ENCODE measurements at regions not wholly inside any gene's neighbourhood (a gene's known extent, or its start where the extent isn't known, plus 50 kb on each side); places are given as distances from the start of the nearest gene placed in this dataset.

- DNase-seq, result no peak
Measured at GRCh38 chr6:131383421-131384411, 189.3 kb upstream of the ARG1 start.

DNA sequence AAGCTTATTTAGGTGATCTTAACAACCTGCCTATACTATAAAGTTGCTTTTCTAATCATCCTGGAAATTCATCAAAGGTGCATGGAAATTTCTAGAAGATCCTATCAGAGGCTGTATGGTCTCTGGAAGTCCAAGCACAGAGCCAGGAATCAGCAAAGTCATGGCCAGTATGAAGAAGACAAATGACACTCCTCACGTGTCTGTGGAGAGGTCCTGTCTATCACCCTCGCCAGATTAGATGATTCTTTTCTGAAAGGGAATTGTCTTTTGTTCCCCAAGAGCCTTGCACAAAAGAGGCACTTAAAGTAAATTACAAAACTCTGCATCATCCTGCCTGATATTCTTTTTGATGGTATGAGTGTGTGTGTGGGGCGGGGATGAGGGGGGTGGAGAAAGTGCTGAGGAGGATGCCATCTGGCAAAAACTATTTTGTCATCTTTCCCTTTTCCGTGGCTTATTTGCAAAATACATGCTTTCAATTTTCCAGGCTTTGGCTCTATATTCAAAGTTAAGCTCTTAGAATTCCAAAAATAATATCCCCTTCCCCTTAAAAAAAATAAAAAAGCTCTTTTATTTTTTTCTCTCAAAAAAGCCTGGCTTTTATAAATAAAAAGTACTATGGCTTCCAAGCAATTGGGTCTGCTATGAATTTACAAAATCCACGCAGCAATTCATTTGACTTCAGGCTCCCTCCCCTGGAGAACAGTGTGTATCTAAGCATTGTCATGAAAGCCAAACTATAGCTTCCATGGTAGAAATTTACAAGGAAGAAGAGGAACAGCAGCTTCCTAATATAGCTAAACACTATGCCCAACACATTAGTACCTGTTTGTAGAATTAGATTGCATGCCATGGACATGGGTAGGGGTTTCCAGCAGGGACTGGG, 185.2 kb upstream of the ARG1 start:
- no peak for DNase-seq

- DNase-seq, result no peak
Measured at GRCh38 chr6:131390322-131390721, 182.7 kb upstream of the ARG1 start.

- DNase-seq, result no peak
Measured at GRCh38 chr6:131391116-131391515, 181.9 kb upstream of the ARG1 start.

DNA sequence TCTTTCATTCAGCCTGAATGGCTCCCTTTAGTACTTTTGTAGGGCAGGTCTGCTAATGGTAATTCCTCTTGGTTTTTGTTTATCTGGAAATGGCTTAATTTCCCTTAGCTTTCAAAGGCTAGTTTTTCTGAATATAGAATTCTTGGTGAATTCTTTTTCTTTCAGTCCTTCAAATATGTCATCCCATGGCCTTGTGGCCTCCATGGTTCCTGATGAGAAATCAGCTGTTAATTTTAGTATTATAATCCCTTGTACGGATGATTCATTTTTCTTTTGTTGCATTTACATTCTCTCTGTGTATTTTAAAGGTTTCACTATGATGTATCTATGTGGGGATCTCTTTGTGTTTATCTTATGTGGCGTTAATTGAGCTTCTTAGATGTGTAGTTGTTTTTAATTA, 179.6 kb upstream of the ARG1 start:
- no peak for DNase-seq

DNA sequence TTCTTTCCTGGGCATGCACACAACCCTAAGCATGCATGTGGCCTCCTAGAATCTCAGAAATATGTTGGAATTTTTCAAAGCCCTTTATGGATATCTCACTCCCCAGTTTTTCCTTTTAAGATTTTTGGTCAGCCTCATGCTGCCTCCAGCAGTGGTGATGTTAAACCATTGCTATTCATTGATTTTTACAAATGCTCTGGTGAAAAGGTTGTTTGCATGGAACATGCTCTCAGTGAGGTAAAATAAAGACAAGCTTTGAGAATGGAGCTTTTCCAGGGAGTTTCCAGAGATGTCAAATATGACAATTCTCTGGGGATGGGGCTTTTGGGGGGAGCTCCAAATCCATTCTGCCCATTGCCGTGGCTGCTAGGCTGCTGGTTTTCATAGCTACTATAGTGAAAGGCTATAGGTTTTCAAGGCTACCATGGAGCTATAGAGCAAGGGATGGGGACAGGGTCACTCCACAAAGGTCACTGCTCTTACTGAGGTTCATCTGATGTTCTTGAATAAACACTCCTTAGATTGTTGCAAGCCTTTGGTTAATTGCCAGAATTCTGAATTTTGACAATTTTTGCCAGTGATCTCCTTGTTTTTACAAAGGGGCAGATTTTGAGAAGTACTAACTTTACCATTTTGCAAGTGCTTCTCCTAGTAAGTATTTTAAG, 178.1 kb upstream of the ARG1 start:
- DNase-seq, result no peak

DNA sequence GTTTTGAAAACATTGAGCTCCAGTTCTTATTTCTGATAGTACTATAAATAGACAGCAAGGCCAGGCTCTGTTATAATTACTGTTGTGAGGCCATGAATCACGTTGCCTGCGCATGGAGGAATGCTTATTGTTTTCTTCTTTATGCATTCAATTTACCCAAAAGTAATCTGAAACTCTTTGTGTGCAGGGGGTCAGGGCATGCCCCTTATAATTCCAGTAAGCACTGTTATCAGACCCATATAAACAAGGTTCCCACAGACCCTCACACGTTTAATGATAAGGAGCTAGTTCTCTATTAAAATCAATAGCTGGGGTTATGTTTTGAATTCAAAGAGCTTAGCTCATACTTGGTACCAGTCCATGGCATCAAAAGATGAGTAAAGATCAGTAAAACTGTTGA, 174.8 kb upstream of the ARG1 start:
- no peak for DNase-seq

DNA sequence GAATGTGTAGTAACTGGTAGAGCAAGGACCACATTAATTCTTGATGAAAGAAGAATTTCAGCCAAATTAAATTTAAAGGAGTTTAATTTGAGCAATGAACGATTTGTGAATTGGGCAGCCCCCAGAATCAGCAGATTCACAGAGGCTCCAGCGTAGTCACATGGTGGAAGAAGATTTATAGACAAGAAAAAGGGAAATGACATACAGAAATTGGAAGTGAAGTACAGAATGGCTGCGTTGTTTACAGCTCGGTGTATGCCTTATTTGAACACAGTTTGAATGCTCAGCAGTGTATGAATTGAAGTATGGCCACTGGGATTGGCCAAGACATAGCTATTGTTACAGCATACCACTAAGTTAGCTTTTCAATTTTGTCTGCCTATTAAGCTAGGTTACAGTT, 173.6 kb upstream of the ARG1 start:
- DNase-seq, result no peak

DNA sequence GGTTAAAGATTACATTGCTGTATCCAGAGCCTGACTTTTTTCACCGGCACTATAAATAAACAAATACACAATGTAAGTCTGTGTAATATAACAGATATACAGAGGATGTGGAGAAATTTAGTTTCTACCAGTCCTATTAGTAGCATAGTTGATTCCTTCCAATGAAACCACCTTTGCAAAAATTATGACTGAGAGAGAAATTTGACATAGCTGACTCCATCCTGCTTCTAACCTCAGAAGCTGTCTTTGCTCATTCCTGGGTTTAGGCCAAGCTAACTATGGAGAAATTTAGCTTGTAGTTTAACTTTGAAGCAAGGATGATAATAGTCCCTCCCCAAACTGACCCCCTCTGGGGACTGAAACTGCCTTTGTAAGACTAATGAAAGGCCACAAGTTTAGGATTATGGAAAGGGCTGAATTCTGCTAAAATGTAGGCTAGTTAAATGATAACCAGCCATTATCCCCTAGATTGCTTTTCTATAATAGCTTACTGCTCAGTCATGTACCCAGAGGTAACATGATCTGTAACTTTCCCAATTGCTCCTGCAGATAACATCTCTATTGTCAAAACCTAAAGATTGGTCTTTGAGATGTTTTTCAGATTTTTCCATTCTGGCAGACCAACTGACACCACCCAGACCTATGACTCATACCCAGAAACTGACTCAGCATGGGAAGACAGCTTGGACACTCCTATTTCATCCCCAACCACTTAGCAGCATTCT, 172.8 kb upstream of the ARG1 start:
- DNase-seq, result no peak

- DNase-seq, result no peak
Measured at GRCh38 chr6:131400779-131401496, 172.1 kb upstream of the ARG1 start.

GRCh38 chr6:131408811-131409210, 164.2 kb upstream of the ARG1 start:
- no peak for DNase-seq

DNA sequence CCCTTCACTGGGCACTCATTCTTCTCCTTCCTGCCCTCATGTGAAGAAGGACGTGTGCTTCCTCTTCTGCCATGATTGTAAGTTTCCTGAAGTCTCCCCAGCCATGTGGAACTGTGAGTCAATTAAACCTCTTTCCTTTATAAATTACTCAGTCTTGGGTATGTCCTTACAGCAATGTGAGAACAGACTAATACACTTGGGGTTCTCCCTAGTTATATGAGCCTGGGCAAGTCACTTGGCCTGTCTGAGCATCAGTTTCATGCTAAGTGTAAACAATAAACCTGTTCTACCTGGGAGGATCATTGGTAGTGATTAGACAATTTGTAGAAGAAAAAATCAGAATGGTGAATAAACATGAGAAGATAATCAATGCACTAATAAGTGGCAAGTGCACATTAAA, 162.2 kb upstream of the ARG1 start:
- DNase-seq, result no peak

GRCh38 chr6:131412960-131413830, 159.8 kb upstream of the ARG1 start:
- DNase-seq, result no peak

DNA sequence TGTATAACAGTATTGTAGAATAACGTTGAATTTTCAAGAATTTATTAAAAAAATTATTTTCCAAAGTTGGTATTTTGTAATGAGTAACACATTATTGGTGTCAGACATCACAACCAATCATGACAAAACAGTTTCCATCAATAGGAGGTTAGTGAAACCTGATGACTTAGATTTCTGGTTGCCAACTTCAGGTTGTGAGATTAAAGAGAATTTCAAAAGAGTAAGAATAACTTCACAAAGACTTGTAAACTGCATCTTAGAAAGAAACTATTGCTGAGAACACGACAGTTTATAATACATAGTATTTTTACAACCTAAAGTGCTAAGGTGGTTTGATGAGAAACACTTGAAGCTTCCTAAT, 159.2 kb upstream of the ARG1 start:
- no peak for DNase-seq

- no peak for DNase-seq
Measured at GRCh38 chr6:131414956-131415355, 158.1 kb upstream of the ARG1 start.

GRCh38 chr6:131418441-131418840, 154.6 kb upstream of the ARG1 start:
- DNase-seq, result no peak

GRCh38 chr6:131419702-131420101, 153.3 kb upstream of the ARG1 start:
- DNase-seq, result no peak

GRCh38 chr6:131424016-131424415, 149.0 kb upstream of the ARG1 start:
- DNase-seq, result no peak

DNA sequence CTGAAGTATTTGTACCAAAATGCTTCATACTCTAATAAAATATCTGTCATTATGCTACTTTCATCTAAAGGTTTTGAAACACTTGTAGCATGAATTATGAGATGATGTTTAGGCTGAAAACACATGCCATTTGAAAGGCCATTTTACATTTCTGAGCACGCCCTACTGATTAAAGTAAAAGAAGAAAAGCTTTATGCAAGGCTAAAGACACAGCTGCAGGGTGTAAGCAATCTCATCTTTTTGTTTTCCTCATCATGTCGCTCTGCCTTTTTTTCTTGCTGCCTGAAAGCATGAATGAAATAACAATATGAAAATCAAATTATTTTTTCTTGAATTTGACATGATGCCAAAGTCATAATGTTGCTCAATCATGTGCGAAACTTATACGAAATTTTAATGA, 148.6 kb upstream of the ARG1 start:
- no peak for DNase-seq

GRCh38 chr6:131427434-131428058, 145.5 kb upstream of the ARG1 start:
- no peak for DNase-seq
